Activated CD8-positive, alpha-beta memory T cell treated with anti-CD3 and anti-CD28 coated beads for 36 hours (primary cell): ENCODE measurements at regions not wholly inside any gene's neighbourhood (a gene's known extent, or its start where the extent isn't known, plus 50 kb on each side); places are given as distances from the start of the nearest gene placed in this dataset.

Experiments
- CTCF ChIA-PET: fragments of 350-600 bp; sonication (Branson Sonifier 250); formaldehyde crosslinking; loops from one replicate; lab custom pipeline; 2021; ENCODE audit warnings: antibody characterized with exemption; lab: Charles Lee
- POLR2A ChIA-PET: fragments of 350-600 bp; sonication (Branson Sonifier 250); formaldehyde crosslinking; loops from one replicate; lab custom pipeline; 2021; ENCODE audit warnings: antibody characterized with exemption; lab: Charles Lee

GRCh38 chr4:180120068-180120467 is 2123.1 kb upstream of the TENM3 start:
- CTCF ChIA-PET, result no interaction called here

GRCh38 chr4:180134091-180134866 is 2108.9 kb upstream of the TENM3 start:
- POLR2A ChIA-PET, result no interaction called here

More at GRCh38 chr4:180120068-180120467, 2123.1 kb upstream of the TENM3 start:
- POLR2A ChIA-PET, result no interaction called here

GRCh38 chr4:180141734-180142133 is 2101.5 kb upstream of the TENM3 start:
- CTCF ChIA-PET, result no interaction called here
- POLR2A ChIA-PET, result no interaction called here

More at GRCh38 chr4:180134091-180134866, 2108.9 kb upstream of the TENM3 start:
- CTCF ChIA-PET, result no interaction called here

GRCh38 chr4:180148737-180149136 is 2094.5 kb upstream of the TENM3 start:
- ChIA-PET CTCF (no interaction called here), POLR2A (no interaction called here)

GRCh38 chr4:180150818-180151217 is 2092.4 kb upstream of the TENM3 start:
- POLR2A ChIA-PET, result no interaction called here

GRCh38 chr4:180152831-180153230 is 2090.4 kb upstream of the TENM3 start:
- POLR2A ChIA-PET, result no interaction called here
- CTCF ChIA-PET, result no interaction called here

More at GRCh38 chr4:180150818-180151217, 2092.4 kb upstream of the TENM3 start:
- CTCF ChIA-PET, result no interaction called here

GRCh38 chr4:180153587-180153986 is 2089.6 kb upstream of the TENM3 start:
- POLR2A ChIA-PET, result no interaction called here
- CTCF ChIA-PET, result no interaction called here

GRCh38 chr4:180156684-180157083 is 2086.5 kb upstream of the TENM3 start:
- CTCF ChIA-PET, result no interaction called here
- POLR2A ChIA-PET, result no interaction called here

- CTCF ChIA-PET, result no interaction called here
- POLR2A ChIA-PET, result no interaction called here
Observed at GRCh38 chr4:180160195-180160983, 2082.8 kb upstream of the TENM3 start.

- POLR2A ChIA-PET, result no interaction called here
- CTCF ChIA-PET, result no interaction called here
Observed at GRCh38 chr4:180164799-180165198, 2078.4 kb upstream of the TENM3 start.

- ChIA-PET CTCF (no interaction called here), POLR2A (no interaction called here)
Observed at GRCh38 chr4:180169394-180169793, 2073.8 kb upstream of the TENM3 start.

- ChIA-PET CTCF (no interaction called here), POLR2A (no interaction called here)
Observed at GRCh38 chr4:180169966-180170365, 2073.2 kb upstream of the TENM3 start.

GRCh38 chr4:180179146-180179545 is 2064.1 kb upstream of the TENM3 start:
- ChIA-PET CTCF (no interaction called here), POLR2A (no interaction called here)

- CTCF ChIA-PET, result no interaction called here
Observed at GRCh38 chr4:180189666-180190065, 2053.5 kb upstream of the TENM3 start.

GRCh38 chr4:180190382-180190781 is 2052.8 kb upstream of the TENM3 start:
- ChIA-PET POLR2A (no interaction called here), CTCF (no interaction called here)

More at GRCh38 chr4:180189666-180190065, 2053.5 kb upstream of the TENM3 start:
- POLR2A ChIA-PET, result no interaction called here

- ChIA-PET CTCF (no interaction called here), POLR2A (no interaction called here)
Observed at GRCh38 chr4:180197471-180197870, 2045.7 kb upstream of the TENM3 start.

- CTCF ChIA-PET, result no interaction called here
- POLR2A ChIA-PET, result no interaction called here
Observed at GRCh38 chr4:180203349-180203748, 2039.9 kb upstream of the TENM3 start.

GRCh38 chr4:180205276-180205675 is 2037.9 kb upstream of the TENM3 start:
- ChIA-PET CTCF (no interaction called here), POLR2A (no interaction called here)

- CTCF ChIA-PET, result no interaction called here
- POLR2A ChIA-PET, result no interaction called here
Observed at GRCh38 chr4:180207921-180208320, 2035.3 kb upstream of the TENM3 start.

GRCh38 chr4:180217070-180217469 is 2026.1 kb upstream of the TENM3 start:
- ChIA-PET CTCF (no interaction called here), POLR2A (interaction anchor here (0.6 kb wide), 1 partner anchor 29 kb away, joined by 8 read pairs; no protein-coding TSS in a partner anchor)

GRCh38 chr4:180219080-180219479 is 2024.1 kb upstream of the TENM3 start:
- ChIA-PET POLR2A (no interaction called here), CTCF (no interaction called here)
